ENCODE measurements at regions not wholly inside any gene's neighbourhood (a gene's known extent, or its start where the extent isn't known, plus 50 kb on each side); places are given as distances from the start of the nearest gene placed in this dataset.

GRCh38 chr12:31820832-31821231, 92.0 kb upstream of the AMN1 start:
- WGBS = 81% methylated on average over 7 of the region's 7 CpGs

GRCh38 chr12:31819427-31819826, 90.6 kb upstream of the AMN1 start:
- no peak for TF ChIP-seq POLR2A (IDR thresholded peaks at IDR 0.05)
- TF ChIP-seq, protein P1, sequence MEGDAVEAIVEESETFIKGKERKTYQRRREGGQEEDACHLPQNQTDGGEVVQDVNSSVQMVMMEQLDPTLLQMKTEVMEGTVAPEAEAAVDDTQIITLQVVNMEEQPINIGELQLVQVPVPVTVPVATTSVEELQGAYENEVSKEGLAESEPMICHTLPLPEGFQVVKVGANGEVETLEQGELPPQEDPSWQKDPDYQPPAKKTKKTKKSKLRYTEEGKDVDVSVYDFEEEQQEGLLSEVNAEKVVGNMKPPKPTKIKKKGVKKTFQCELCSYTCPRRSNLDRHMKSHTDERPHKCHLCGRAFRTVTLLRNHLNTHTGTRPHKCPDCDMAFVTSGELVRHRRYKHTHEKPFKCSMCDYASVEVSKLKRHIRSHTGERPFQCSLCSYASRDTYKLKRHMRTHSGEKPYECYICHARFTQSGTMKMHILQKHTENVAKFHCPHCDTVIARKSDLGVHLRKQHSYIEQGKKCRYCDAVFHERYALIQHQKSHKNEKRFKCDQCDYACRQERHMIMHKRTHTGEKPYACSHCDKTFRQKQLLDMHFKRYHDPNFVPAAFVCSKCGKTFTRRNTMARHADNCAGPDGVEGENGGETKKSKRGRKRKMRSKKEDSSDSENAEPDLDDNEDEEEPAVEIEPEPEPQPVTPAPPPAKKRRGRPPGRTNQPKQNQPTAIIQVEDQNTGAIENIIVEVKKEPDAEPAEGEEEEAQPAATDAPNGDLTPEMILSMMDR (IDR thresholded peaks at IDR 0.05) = no peak
- no peak for TF ChIP-seq POLR2AphosphoS5 (IDR thresholded peaks at IDR 0.05)
- 77% methylated on average over 2 of the region's 2 CpGs for WGBS
- intact Hi-C loops (cut with DNase I) = no loop called here
- no peaks in the 10 kb centered on the region for H3K27me3 ChIP-seq (replicated peaks; ENCODE audit: insufficient read depth)
- H3K9me3 ChIP-seq = no peaks in the 10 kb centered on the region
- no peak overlapping the region for H3K4me3 ChIP-seq
- no peak for DNase-seq (ENCODE audit: low spot score)
- H3K36me3 ChIP-seq = no peaks in the 10 kb centered on the region
- no peak overlapping the region for H3K27ac ChIP-seq
- no peaks in the 10 kb centered on the region for H3K4me1 ChIP-seq (replicated peaks)

More at GRCh38 chr12:31820832-31821231, 92.0 kb upstream of the AMN1 start:
- Histone ChIP-seq H3K36me3 (no peaks in the 10 kb centered on the region), H3K4me3 (no peak overlapping the region), H3K4me1 (replicated peaks) (no peaks in the 10 kb centered on the region), H3K9me3 (no peaks in the 10 kb centered on the region), H3K27me3 (replicated peaks; ENCODE audit: insufficient read depth) (no peaks in the 10 kb centered on the region), H3K27ac (no peak overlapping the region)
- TF ChIP-seq POLR2A (IDR thresholded peaks at IDR 0.05) (no peak), POLR2AphosphoS5 (IDR thresholded peaks at IDR 0.05) (no peak)
- TF ChIP-seq, protein P1 (IDR thresholded peaks at IDR 0.05) = no peak
- no peak for DNase-seq (ENCODE audit: low spot score)
- intact Hi-C loops (cut with DNase I) = no loop called here

DNA sequence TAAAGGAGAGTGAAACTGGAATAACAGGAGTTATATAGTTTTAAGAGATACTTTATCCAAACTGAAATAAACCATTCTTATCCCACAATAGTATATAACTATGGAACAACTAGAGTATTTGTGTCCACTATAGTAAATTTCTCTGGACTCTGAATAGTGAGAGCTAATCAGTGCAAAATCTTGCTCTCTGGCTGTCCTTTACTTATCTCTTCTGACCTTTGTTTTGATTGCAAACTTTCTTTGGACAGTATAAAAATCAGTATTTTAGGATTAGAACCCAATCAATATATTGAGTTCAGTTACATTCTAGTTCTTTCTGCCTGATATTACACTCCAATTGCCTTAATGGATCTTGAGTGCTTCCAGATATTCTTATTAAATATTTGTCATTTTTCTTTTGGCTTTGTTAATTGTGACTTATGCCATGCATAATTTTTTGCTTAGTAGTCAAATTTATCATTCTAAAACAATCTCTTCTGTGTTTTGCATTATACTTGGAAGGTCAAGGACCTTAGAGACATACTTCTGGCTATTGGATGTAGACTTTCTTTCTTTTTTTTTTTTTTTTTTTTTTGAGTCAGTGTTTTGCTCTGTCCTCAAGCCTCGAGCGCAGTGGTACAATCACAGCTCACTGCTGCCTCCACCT, 89.9 kb upstream of the AMN1 start:
- no peak for DNase-seq (ENCODE audit: low spot score)

GRCh38 chr12:31817120-31817519, 88.3 kb upstream of the AMN1 start:
- Histone ChIP-seq H3K4me1 (replicated peaks) (no peaks in the 10 kb centered on the region), H3K4me3 (no peak overlapping the region), H3K36me3 (no peaks in the 10 kb centered on the region), H3K27me3 (replicated peaks; ENCODE audit: insufficient read depth) (no peaks in the 10 kb centered on the region), H3K9me3 (no peaks in the 10 kb centered on the region), H3K27ac (no peak overlapping the region)
- DNase-seq (ENCODE audit: low spot score) = no peak
- 68% methylated on average over 5 of the region's 5 CpGs for WGBS
- intact Hi-C loops (cut with DNase I) = no loop called here
- TF ChIP-seq, protein P1 (IDR thresholded peaks at IDR 0.05) = no peak
- TF ChIP-seq POLR2A (IDR thresholded peaks at IDR 0.05) (no peak), POLR2AphosphoS5 (IDR thresholded peaks at IDR 0.05) (no peak)

More for the DNA sequence above, 89.9 kb upstream of the AMN1 start:
- 51% methylated on average over 2 of the region's 2 CpGs for WGBS
- TF ChIP-seq, protein P1 (IDR thresholded peaks at IDR 0.05) = no peak
- TF ChIP-seq POLR2A (IDR thresholded peaks at IDR 0.05) (no peak), POLR2AphosphoS5 (IDR thresholded peaks at IDR 0.05) (no peak)
- no peaks in the 10 kb centered on the region for H3K27me3 ChIP-seq (replicated peaks; ENCODE audit: insufficient read depth)
- no peak overlapping the region for H3K4me3 ChIP-seq
- H3K36me3 ChIP-seq = no peaks in the 10 kb centered on the region
- no peaks in the 10 kb centered on the region for H3K4me1 ChIP-seq (replicated peaks)
- H3K9me3 ChIP-seq = no peaks in the 10 kb centered on the region
- H3K27ac ChIP-seq = no peak overlapping the region
- intact Hi-C loops (cut with DNase I) = no loop called here

- no peak for DNase-seq (ENCODE audit: low spot score)
- TF ChIP-seq, protein P1 (IDR thresholded peaks at IDR 0.05) = no peak
- no peak for TF ChIP-seq POLR2AphosphoS5 (IDR thresholded peaks at IDR 0.05)
- TF ChIP-seq POLR2A (IDR thresholded peaks at IDR 0.05) = no peak
- intact Hi-C loops (cut with DNase I) = no loop called here
- no peaks in the 10 kb centered on the region for H3K9me3 ChIP-seq
- no peak overlapping the region for H3K27ac ChIP-seq
- no peaks in the 10 kb centered on the region for H3K27me3 ChIP-seq (replicated peaks; ENCODE audit: insufficient read depth)
- no peaks in the 10 kb centered on the region for H3K4me1 ChIP-seq (replicated peaks)
- H3K4me3 ChIP-seq = no peak overlapping the region
- no peaks in the 10 kb centered on the region for H3K36me3 ChIP-seq
- 51% methylated on average over 1 of the region's 1 CpG for WGBS
Observed at GRCh38 chr12:31815096-31815495, 86.3 kb upstream of the AMN1 start.

Data from prostate gland (tissue), 2 donors.